Neural cell (in vitro differentiated cells): ENCODE measurements at regions not wholly inside any gene's neighbourhood (a gene's known extent, or its start where the extent isn't known, plus 50 kb on each side); places are given as distances from the start of the nearest gene placed in this dataset.

Experiments used
- CTCF ChIP-seq: fragments of 450-650 bp; IDR thresholded peaks from 2 replicates; pipeline ENCODE4 v1.5.1; 2014; ENCODE audit warnings: antibody characterized with exemption, mild to moderate bottlenecking, moderate library complexity; ENCODE audit not compliant: poor library complexity, severe bottlenecking
- EP300 ChIP-seq: fragments of 450-650 bp; conservative IDR thresholded peaks from 2 replicates; pipeline ENCODE4 v1.6.1; 2014; ENCODE audit warnings: antibody characterized with exemption, mild to moderate bottlenecking, moderate library complexity; ENCODE audit not compliant: poor library complexity, severe bottlenecking
- TAF1 ChIP-seq: IDR thresholded peaks from 2 replicates; pipeline ENCODE4 v1.6.1; 2012; ENCODE audit warnings: low read depth

- no peak for TF ChIP-seq CTCF
- no peak for TF ChIP-seq TAF1
- no peak for TF ChIP-seq EP300
Observed at GRCh38 chr1:194535369-194535768, 1349.0 kb upstream of the B3GALT2 start.
